Neural cell (in vitro differentiated cells): ENCODE measurements at regions not wholly inside any gene's neighbourhood (a gene's known extent, or its start where the extent isn't known, plus 50 kb on each side); places are given as distances from the start of the nearest gene placed in this dataset.

Source experiments
- H2AFZ ChIP-seq: fragments of 200-600, 300-800 bp; sonication (generic), shearing (Covaris generic); 2 replicates; pipeline ENCODE4 v1.6.0; 2014; ENCODE audit warnings: low read depth, mild to moderate bottlenecking, antibody characterized with exemption, low read length, moderate library complexity
- H3F3A ChIP-seq: fragments of 200-600 bp; shearing (Covaris generic); 2 replicates; pipeline ENCODE4 v1.6.1; 2016; ENCODE audit warnings: mild to moderate bottlenecking, moderate library complexity, mixed read lengths, antibody characterized with exemption, low read length; ENCODE audit not compliant: insufficient read depth, poor library complexity, severe bottlenecking
- H3K27ac ChIP-seq: fragments of 200-600, 300-800 bp; sonication (generic), shearing (Covaris generic); 2 replicates; pipeline ENCODE4 v1.5.1; 2014; ENCODE audit warnings: mild to moderate bottlenecking, low read length, moderate library complexity
- H3K27me3 ChIP-seq: fragments of 300-800, 200-600 bp; sonication (generic), shearing (Covaris generic); 2 replicates; pipeline ENCODE4 v1.6.0; 2014; ENCODE audit warnings: mild to moderate bottlenecking, low read depth, low read length, moderate library complexity; ENCODE audit not compliant: insufficient read depth
- H3K36me3 ChIP-seq: fragments of 300-800, 200-600 bp; sonication (generic), shearing (Covaris generic); 2 replicates; pipeline ENCODE4 v1.5.1; 2014; ENCODE audit warnings: mild to moderate bottlenecking, antibody characterized with exemption, low read length, moderate library complexity; ENCODE audit not compliant: insufficient read depth
- H3K4me2 ChIP-seq: fragments of 300-800, 200-600 bp; sonication (generic), shearing (Covaris generic); 2 replicates; pipeline ENCODE4 v1.6.0; 2014; ENCODE audit warnings: mild to moderate bottlenecking, low read length
- H3K4me3 ChIP-seq: fragments of 300-800, 200-600 bp; sonication (generic), shearing (Covaris generic); 2 replicates; pipeline ENCODE4 v1.5.1; 2014; ENCODE audit warnings: mild to moderate bottlenecking, low read length, moderate library complexity
- H3K79me2 ChIP-seq: fragments of 200-600 bp; shearing (Covaris generic); replicated peaks from 2 replicates; pipeline ENCODE4 v1.6.0; 2014; ENCODE audit warnings: mild to moderate bottlenecking, low read length, moderate library complexity; ENCODE audit not compliant: insufficient read depth
- H3K9ac ChIP-seq: fragments of 300-800, 200-600 bp; sonication (generic), shearing (Covaris generic); 2 replicates; pipeline ENCODE4 v1.6.1; 2016; ENCODE audit warnings: mild to moderate bottlenecking, low read length, mixed read lengths
- H3K9me2 ChIP-seq: fragments of 200-600 bp; shearing (Covaris generic); 2 replicates; pipeline ENCODE4 v1.6.1; 2016; ENCODE audit warnings: mild to moderate bottlenecking, low read length, mixed read lengths; ENCODE audit not compliant: insufficient read depth
- H3K9me3 ChIP-seq: fragments of 200-600, 300-800 bp; sonication (generic), shearing (Covaris generic); 2 replicates; pipeline ENCODE4 v1.6.1; 2016; ENCODE audit warnings: mild to moderate bottlenecking, mixed run types, low read length, moderate library complexity, mixed read lengths
- H4K20me1 ChIP-seq: fragments of 200-600 bp; shearing (Covaris generic); 2 replicates; pipeline ENCODE4 v1.6.1; 2016; ENCODE audit warnings: mild to moderate bottlenecking, mixed run types; ENCODE audit not compliant: insufficient read depth
- EP300 ChIP-seq: fragments of 450-650 bp; conservative IDR thresholded peaks from 2 replicates; pipeline ENCODE4 v1.6.1; 2014; ENCODE audit warnings: antibody characterized with exemption, mild to moderate bottlenecking, moderate library complexity; ENCODE audit not compliant: poor library complexity, severe bottlenecking
- EZH2 ChIP-seq: fragments of 200-600, 300-800 bp; shearing (Covaris generic), sonication (generic); IDR thresholded peaks from 2 replicates; pipeline ENCODE4 v1.6.1; 2014; ENCODE audit warnings: antibody characterized with exemption, low read length, borderline replicate concordance, mild to moderate bottlenecking; ENCODE audit not compliant: insufficient read depth, poor library complexity, severe bottlenecking
- MXI1 ChIP-seq: fragments of 450-650 bp; conservative IDR thresholded peaks from 2 replicates; pipeline ENCODE4 v1.6.1; 2014; ENCODE audit warnings: antibody characterized with exemption, mild to moderate bottlenecking; ENCODE audit not compliant: poor library complexity, severe bottlenecking
- POLR2AphosphoS5 ChIP-seq: IDR thresholded peaks from 2 replicates; pipeline ENCODE4 v1.6.1; 2012
- RAD21 ChIP-seq: fragments of 450-650 bp; conservative IDR thresholded peaks from 2 replicates; pipeline ENCODE4 v1.6.1; 2014; ENCODE audit warnings: antibody characterized with exemption, mild to moderate bottlenecking, moderate library complexity
- SMC3 ChIP-seq: fragments of 450-650 bp; conservative IDR thresholded peaks from 2 replicates; pipeline ENCODE4 v1.6.1; 2014; ENCODE audit warnings: antibody characterized with exemption, mild to moderate bottlenecking, moderate library complexity; ENCODE audit not compliant: poor library complexity
- TAF1 ChIP-seq: IDR thresholded peaks from 2 replicates; pipeline ENCODE4 v1.6.1; 2012; ENCODE audit warnings: low read depth
- TF ChIP-seq, protein P1 (sequence below): fragments of 450-650 bp; IDR thresholded peaks from 2 replicates; pipeline ENCODE4 v1.5.1; 2014; ENCODE audit warnings: antibody characterized with exemption, mild to moderate bottlenecking, moderate library complexity; ENCODE audit not compliant: poor library complexity, severe bottlenecking
- TF ChIP-seq, protein P2 (sequence below): IDR thresholded peaks from 2 replicates; pipeline ENCODE4 v1.6.1; 2012; ENCODE audit warnings: borderline replicate concordance

DNA sequence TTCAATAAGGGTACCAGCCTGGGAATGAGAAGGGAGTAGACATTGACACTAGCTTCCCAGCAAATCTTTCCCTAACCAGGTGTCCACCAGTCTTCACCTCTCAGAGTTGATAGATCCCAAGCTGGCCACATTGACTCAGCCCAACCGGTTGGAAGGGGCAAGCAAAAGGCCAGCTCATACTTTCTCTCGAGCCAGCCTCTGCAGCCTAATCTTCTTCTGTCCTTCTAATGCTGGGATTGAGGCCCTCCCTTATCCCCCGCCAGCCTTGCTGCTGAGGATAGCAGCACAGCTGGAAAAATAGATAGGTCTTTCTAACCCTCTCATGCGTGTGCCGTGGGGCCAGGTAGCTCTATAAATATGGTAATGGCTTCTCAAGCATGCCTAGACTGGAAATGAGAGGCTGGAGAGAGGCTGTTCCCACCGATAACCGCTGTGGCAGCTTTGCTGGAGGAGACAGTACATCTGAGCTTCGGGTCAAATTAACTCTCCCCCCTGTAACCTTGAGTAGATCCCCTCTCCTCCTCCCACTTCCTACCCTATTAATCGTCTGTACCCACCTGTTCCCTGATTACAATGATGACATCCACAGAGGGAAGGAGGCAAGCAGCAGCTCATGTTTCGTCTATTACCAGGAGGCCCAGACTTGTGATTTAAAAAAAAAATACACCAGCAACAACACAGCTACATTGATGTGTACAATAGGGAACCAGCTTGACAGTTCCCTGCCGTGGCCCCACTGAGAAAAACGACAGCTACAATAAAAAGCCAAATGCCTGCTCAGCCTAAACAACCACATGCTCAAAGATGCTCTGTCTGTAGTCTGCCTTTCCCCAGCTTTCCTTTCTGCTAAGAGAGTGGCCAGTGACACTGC, 219.9 kb upstream of the BRINP1 start:
- no peaks in the 10 kb centered on the region for H3K79me2 ChIP-seq
- no peak overlapping the region for H3K4me3 ChIP-seq
- no peaks in the 10 kb centered on the region for H4K20me1 ChIP-seq
- no peaks in the 10 kb centered on the region for H3K9me2 ChIP-seq
- no peak overlapping the region for H3K9ac ChIP-seq
- no peaks in the 10 kb centered on the region for H3K27me3 ChIP-seq
- TF ChIP-seq, protein P1, sequence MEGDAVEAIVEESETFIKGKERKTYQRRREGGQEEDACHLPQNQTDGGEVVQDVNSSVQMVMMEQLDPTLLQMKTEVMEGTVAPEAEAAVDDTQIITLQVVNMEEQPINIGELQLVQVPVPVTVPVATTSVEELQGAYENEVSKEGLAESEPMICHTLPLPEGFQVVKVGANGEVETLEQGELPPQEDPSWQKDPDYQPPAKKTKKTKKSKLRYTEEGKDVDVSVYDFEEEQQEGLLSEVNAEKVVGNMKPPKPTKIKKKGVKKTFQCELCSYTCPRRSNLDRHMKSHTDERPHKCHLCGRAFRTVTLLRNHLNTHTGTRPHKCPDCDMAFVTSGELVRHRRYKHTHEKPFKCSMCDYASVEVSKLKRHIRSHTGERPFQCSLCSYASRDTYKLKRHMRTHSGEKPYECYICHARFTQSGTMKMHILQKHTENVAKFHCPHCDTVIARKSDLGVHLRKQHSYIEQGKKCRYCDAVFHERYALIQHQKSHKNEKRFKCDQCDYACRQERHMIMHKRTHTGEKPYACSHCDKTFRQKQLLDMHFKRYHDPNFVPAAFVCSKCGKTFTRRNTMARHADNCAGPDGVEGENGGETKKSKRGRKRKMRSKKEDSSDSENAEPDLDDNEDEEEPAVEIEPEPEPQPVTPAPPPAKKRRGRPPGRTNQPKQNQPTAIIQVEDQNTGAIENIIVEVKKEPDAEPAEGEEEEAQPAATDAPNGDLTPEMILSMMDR: no peak
- TF ChIP-seq EZH2 (no peak), POLR2AphosphoS5 (peak; percentile 48), EP300 (peak; percentile 50)
- no peaks in the 10 kb centered on the region for H3K36me3 ChIP-seq
- no peak overlapping the region for H3K4me2 ChIP-seq
- no peak overlapping the region for H3K27ac ChIP-seq
- H3K9me3 ChIP-seq: no peaks in the 10 kb centered on the region
- no peak overlapping the region for H2AFZ ChIP-seq
- H3F3A ChIP-seq: no peaks in the 10 kb centered on the region

DNA sequence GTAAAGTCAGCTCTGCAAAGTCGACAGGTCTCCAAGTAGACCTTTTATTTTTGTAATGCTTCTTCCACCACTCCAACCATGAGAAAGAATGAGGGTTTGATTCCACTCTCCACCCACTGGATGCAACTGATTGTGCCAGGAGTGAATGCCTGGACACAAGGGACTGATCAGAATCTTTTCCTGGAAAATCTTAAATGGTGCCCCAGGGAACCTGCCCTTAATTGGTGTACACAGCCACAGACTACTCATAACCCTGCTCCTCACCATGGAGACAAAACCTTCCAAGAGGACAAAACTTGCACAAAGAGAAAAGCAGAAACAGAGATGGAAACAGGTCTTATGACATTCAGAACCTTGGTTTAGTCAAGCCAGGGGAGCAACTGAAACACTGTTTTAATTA, 208.6 kb upstream of the BRINP1 start:
- Histone ChIP-seq H3F3A (no peaks in the 10 kb centered on the region), H3K36me3 (no peaks in the 10 kb centered on the region), H3K9ac (no peak overlapping the region), H2AFZ (no peak overlapping the region), H3K4me3 (no peak overlapping the region), H3K9me2 (no peaks in the 10 kb centered on the region), H3K27me3 (no peaks in the 10 kb centered on the region), H3K79me2 (no peaks in the 10 kb centered on the region), H4K20me1 (no peaks in the 10 kb centered on the region), H3K27ac (no peak overlapping the region), H3K4me2 (no peak overlapping the region), H3K9me3 (no peaks in the 10 kb centered on the region)
- TF ChIP-seq MXI1 (no peak), EP300 (no peak), SMC3 (no peak), TAF1 (no peak), EZH2 (no peak), RAD21 (no peak), POLR2AphosphoS5 (no peak)
- TF ChIP-seq, protein P2, sequence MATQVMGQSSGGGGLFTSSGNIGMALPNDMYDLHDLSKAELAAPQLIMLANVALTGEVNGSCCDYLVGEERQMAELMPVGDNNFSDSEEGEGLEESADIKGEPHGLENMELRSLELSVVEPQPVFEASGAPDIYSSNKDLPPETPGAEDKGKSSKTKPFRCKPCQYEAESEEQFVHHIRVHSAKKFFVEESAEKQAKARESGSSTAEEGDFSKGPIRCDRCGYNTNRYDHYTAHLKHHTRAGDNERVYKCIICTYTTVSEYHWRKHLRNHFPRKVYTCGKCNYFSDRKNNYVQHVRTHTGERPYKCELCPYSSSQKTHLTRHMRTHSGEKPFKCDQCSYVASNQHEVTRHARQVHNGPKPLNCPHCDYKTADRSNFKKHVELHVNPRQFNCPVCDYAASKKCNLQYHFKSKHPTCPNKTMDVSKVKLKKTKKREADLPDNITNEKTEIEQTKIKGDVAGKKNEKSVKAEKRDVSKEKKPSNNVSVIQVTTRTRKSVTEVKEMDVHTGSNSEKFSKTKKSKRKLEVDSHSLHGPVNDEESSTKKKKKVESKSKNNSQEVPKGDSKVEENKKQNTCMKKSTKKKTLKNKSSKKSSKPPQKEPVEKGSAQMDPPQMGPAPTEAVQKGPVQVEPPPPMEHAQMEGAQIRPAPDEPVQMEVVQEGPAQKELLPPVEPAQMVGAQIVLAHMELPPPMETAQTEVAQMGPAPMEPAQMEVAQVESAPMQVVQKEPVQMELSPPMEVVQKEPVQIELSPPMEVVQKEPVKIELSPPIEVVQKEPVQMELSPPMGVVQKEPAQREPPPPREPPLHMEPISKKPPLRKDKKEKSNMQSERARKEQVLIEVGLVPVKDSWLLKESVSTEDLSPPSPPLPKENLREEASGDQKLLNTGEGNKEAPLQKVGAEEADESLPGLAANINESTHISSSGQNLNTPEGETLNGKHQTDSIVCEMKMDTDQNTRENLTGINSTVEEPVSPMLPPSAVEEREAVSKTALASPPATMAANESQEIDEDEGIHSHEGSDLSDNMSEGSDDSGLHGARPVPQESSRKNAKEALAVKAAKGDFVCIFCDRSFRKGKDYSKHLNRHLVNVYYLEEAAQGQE: no peak
- TF ChIP-seq, protein P1: no peak
